AG08396 (cell line): ENCODE measurements at regions not wholly inside any gene's neighbourhood (a gene's known extent, or its start where the extent isn't known, plus 50 kb on each side); places are given as distances from the start of the nearest gene placed in this dataset.
"Not testable (repeated sequence)": the region's sequence is repeated elsewhere in the genome, so short reads cannot be mapped to it uniquely, and the experiment has no call there.

Experiments used
- DNase-seq: peaks from one replicate; pipeline ENCODE4 v3.0.0; 2012; ENCODE audit warnings: low spot score, mixed read lengths

DNA sequence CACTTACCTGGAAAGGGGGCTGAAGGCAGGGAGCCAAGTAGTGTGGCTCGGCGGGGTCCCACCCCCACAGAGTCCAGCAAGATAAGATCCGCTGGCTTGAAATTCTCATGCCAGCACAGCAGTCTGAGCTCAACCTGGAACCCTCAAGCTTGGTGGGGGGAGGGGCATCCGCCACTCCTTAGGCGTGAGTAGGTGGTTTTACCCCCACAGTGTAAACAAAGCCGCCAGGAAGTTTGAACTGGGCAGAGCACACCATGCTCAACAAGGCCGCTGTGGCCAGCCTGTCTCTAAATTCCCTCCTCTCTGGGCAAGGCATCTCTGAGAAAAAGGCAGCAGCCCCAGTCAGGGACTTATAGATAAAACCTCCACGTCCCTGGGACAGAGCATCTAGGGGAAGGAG, 156.3 kb downstream of the KBTBD8 start:
- DNase-seq = no peak

DNA sequence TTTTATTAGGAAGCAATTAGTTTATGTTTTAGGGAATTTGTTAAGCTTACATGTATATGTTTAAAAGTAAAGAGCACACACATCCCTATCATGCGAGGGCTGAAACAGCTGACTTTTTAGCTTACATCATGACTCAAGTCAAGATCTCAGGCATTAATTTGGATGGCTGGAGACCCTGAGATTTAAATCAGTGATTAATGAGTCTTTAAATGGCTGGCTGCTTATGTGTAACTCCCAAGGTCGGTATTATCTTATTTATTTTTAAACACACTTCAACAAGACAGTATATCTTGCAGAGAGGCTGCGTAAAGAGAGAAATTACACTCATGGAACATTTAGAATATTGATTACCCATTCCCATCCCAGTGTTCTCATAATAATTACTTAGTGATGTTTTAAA, 169.4 kb downstream of the KBTBD8 start:
- no peak for DNase-seq

DNA sequence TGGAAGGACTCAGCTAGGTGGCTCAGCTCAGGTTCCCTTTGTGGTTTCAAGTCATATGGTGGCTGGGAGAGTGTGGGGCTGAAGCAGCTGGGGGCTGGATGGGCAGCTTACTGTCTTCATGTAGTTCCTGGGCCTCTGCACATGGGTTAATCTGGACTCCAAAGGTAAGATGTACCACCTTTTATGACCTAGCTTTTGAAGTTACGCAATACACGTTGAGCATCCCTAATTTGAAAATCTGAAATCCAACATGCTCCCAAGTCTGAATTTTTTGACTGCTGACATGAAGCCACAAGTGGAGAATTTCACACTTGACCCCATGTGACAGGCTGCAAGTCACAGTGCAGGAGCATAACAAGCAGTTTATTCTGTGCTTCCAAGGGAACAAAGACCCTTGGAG, 173.7 kb downstream of the KBTBD8 start:
- no peak for DNase-seq

DNA sequence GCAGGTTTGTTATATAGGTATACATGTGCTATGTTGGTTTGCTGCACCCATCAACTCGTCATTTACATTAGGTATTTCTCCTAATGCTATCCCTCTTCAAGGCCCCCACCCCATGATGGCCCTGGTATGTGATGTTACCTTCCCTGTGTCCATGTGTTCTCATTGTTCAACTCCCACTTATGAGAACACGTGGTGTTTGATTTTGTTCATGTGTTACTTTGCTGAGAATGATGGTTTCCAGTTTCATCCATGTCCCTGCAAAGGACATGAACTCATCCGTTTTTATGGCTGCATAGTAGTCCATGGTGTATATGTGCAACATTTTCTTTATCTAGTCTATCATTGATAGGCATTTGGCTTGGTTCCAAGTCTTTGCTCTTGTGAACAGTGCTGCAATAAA, 175.0 kb downstream of the KBTBD8 start:
- DNase-seq = not testable (repeated sequence)

DNA sequence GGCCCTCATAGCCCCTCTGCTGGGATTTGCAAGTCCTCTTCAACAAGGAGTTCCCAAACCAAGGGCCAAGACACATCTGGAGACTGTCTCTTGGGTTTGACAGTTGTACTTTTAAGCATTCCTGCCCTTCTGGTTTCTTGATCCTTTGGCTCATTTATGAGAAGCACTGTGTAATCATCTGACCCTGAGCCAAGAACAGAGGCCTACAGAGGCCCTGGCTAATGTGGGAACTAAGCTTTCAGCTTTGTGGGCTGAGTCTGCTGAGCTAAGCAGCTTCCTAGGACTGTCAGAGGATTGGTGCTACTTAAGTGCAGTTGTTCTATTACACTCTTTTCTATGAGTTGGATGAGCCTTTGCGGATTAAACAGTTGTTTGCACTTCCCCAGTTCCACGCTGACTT, 178.3 kb downstream of the KBTBD8 start:
- peak; percentile 8 for DNase-seq

DNA sequence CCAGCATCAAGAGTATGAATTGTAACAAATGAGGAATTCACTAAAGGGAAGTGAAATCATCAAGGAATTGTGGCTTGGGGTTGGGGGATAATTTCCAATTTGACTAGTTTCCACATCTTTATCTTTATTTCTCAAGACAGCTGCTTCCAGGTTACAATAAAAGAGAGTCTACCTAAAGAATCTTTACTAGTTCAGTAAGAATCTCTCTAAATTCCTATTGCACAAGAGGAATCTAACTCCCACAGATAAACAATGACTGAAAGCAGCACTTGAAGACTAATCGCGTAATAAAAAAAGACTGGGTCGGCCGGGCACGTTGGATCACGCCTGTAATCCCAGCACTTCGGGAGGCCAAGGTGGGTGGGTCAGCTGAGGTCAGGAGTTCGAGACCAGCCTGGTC, 194.4 kb downstream of the KBTBD8 start:
- no peak for DNase-seq

DNA sequence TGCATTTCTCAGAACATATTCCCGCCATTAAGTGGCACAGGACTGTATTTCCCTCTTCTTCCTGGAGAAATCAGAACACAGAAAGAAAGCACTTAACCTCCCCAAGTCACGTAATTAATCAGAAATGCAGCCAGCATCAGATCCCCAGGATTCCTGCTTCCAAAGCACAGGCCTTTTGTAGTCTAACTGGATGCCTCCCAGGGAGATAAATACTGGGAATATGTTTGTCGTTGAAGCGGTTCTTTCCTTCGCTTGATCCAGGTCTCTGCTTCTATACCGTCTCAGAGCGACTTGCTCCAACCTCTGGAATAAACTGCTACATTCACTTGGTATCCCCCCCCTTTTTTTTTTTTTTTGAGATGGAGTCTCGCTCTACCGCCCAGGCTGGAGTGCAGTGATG, 198.6 kb downstream of the KBTBD8 start:
- DNase-seq = no peak

DNA sequence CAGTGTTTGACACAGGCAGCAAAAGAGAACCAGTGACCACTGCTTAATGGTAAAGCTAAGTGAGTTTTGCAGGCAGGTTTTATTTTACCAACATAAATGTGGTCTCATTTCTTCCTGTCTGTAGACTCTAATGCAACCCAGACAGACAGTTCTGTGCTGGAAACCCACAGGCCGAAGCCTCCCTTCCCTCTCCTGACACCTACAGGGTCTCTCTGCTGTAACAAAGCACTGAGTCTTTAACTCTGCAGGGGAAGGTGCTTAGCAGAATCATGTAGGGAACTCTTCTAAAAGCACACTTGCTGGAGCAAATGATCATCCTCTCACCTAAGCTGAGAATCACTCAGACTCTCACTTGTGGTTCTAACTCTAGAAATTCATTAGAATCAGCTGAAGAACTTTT, 200.3 kb downstream of the KBTBD8 start:
- DNase-seq = no peak

DNA sequence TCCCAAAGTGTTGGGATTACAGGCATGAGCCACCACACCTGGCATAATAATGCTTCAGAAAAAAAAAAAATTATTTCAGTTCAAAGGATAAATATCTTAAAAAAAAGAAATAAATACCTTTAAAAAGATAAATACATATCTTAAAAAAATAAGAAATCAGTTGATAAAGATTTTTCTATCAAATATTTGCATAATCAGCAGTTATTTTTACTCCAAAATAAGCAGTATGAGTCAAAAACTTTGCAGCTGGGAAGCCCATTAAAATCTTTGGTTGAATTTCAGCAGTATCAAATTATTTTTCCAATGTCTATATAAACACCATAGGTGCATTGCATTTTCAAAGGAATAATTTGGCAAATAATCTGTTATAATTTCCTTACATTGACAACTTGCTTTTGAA, 202.5 kb downstream of the KBTBD8 start:
- DNase-seq = no peak

DNA sequence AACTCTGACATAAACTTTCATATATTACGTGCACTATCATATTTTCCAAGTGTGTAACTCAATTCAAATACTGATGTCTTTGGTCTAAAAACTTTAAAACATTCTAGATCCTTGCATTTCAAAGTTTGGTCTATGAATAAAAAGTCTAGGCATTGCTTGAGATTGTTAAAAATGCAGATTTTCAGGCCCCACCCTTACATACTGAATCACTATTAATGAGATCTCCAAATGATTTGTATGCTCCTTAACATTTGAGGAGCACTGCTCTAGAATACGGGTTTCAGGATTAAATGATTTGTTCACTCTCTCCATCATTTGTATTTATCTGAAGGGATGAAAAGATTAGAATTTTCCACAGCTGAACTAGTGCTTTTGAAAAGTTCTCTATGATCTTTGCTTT, 202.9 kb downstream of the KBTBD8 start:
- no peak for DNase-seq

DNA sequence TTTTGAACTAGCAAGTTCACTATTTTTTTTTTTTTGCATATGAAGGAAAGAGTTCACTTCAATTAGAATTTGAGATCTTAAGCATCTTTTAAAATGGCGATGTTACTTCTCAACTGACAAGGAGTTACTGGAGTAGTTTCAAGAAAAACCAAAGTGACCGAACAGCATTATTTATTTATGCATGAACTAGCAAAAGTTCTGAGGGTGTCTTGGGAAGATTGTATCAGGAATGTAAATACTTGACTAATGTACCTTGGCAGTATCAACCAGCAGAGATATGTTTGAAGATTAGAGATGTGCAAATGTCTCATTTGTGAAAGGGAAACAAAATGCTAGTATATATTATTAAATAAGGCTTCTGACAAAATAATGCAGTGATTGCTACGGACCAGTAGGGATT, 203.9 kb downstream of the KBTBD8 start:
- no peak for DNase-seq

DNA sequence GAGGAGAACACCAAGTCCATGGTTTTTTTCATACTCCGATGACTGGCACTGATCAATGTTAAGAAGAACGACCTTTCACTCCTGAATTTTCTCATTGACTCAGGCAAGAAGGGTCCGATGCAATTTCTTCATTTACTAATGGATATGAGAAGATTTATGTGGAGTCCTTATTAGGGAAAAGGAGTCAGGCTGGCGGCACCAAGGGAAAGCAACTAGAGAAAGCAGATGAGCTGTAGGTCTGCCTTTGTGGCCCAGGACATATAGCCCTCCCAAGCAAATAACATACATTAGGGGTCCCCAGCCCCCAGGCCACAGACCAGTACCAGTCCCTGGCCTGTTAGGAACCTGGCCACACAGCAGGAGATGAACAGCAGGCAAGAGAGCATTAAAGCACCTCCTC, 206.8 kb downstream of the KBTBD8 start:
- no peak for DNase-seq

DNA sequence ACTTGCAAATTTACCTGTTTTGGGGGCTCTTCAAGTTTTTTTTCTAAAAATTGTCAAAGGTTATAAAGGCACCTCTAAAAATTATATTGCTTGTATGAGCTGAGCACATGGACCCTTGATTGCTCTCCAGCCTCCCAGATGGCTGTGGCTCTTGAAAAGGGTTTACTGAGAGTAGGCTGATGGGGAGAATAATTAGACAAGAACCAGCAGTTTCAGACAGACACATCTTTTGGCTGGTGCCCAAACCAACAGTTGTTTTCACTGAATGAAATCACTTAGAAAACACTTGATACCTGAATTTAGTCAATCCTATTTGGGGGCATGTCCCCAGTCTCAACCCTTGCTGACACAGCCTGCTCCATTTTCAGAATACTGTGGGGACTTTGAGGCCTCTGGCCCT, 217.6 kb downstream of the KBTBD8 start:
- no peak for DNase-seq

DNA sequence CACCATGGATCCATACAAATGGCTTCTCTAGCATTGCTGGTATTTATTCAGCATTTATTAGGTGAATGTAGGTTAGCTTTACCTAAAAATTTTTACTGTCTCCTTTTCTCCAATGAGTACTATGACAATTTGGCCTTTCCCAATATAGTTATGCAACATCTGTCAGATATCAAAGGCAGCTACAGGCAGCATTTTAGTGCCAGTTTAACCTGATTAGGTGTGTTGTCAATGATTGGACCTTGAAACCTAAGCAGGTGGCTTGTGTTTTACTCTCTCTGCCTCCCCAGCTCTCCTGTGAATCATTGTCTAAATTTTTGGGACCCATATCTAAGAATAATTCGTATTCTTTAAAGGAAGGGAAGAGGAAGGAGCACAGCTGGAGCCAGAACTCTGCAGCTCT, 228.9 kb downstream of the KBTBD8 start:
- DNase-seq = no peak

DNA sequence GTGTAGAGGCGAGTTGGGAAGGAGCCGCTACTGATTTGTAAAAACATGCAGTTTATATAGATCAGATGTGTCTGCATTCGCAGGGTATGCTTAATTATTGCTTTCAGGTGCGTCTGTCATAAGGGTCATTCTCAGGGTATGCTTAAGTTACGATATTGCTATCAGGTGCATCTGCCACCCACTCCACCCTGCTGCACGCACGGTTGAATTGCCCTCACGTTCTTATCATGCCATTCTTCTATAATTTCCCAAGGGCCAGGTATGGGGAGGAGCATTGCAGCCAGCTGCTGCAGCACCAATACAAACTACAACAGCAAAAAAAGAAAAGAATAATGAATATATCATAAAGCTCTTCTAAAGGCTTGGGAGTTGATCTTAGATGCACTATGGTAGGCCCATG, 230.0 kb downstream of the KBTBD8 start:
- no peak for DNase-seq

DNA sequence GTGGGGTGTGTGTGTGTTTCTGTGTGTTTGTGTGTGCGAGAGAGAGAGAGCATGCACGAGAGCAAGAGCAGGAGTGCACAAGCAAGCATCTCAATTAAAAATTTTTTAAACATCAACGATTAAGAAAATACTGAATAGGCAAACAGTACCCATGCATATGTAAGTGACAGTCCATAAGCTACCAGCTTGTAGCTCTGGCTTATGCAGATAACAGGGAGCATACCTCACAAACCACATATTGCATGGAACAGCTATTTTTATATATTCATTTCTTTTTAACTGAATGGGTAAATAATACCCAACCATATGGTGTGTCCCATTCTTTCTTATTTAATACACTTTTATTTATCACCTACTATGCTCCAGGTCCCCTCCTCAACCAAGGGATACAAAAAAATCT, 234.5 kb downstream of the KBTBD8 start:
- DNase-seq = no peak

DNA sequence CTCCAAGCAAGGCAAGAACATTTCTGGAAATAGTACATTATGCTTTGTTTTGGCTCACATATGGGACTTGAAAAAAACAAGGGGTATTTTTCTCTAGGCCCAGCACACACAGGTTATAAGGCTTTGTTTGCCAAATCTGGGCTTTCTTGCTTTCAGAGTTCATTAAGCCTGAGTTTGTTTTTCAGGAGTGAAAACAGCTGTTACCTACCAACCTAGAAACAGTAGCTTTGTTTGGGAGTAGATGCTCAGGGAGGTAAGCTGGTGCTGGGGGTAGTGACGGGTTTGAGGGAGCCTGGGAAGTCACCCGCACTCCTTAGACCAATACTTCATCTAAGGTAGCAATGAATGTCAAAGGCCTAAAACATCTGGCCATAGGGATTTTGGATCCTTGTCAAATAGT, 241.2 kb downstream of the KBTBD8 start:
- no peak for DNase-seq

DNA sequence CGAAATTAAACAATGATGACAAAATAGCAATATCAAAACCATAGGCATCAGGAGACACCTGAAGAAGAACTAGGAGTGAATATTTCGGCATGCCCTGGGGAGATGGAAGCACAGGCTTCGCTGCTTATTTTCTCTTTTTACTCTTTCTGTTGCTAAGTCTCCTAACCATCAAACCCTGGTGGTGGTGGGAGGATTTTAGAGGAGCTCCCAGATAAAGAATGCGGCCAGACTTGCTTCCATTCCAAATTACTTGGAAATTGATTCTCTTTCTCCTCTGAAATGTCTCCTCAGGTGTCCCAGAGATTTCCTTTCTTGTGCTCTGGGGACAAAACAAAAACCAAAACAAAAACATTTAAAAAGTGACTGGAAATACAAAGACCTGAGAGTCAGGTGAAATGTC, 243.0 kb downstream of the KBTBD8 start:
- no peak for DNase-seq

DNA sequence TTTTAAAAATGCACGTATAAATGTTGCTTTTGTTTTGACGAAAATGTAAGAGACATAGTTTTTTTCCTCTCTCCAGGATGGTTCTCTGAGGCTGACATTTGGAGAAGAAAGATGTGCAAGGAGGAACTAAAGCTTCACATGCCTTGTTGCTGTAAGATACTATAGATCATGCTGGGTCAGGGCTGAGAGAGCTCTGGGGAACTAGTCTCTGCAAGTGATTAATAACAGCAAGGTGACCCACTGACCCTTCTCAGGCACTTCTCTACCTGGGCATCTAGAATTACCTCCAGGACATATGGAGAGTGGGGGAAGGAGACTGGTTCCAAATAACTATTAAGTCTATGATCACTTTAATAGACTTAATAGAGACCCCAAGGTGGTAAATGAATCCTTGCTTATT, 246.0 kb downstream of the KBTBD8 start:
- no peak for DNase-seq

DNA sequence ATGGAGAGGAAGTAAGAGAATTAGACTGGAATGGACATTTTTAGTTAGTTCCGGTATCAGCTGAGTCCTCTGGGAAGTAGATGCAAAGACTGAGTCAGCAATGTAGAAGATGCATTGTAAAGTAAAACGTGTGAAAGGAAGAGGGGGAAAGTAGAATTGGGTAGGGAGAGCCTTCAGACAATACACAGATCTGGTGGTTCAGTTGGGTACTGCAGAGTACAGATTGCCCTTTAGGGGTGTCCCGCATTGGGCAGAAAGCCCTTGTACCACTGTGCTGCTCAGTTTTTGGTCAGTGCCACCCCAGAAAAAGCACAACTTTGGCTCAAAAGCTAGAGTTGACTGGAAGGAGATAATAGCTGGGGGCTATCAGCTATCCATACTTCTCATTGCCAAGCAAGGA, 247.4 kb downstream of the KBTBD8 start:
- DNase-seq = no peak

DNA sequence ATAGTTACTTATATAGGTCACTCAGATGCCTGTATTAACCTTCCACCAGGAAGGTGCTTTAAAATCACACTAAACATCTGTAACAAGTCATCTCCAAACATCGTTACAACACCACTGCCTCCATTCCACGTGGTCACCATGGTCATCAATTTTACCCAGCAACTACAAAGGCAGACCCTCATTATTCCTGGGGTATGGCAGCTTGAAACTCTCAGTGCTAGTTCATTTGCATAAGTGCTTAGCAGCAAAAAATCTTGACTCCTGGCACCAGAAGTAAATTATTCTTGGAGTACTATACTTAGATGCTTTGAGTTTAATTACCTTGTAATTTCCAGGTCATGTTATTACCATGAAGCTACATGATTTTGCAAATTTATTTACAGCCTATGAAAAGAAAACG, 250.6 kb downstream of the KBTBD8 start:
- DNase-seq = no peak

DNA sequence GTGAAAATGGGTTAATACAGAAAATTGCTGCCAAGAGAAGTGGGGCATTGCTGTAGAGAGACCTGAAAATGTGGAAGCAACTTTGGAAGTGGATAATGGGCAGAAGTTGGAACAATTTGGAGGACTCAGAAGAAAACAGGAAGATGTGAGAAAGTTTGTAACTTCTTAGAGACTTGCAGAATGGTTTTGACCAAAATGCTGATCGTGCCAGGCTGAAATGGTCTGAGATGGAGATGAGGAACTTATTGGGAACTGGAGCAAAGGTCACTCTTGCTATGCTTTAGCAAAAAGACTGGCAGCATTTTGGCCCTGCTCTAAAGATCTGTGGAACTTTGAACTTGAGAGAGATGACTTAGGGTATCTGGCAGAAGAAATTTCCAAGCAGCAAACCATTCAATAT, 254.8 kb downstream of the KBTBD8 start:
- DNase-seq = not testable (repeated sequence)

DNA sequence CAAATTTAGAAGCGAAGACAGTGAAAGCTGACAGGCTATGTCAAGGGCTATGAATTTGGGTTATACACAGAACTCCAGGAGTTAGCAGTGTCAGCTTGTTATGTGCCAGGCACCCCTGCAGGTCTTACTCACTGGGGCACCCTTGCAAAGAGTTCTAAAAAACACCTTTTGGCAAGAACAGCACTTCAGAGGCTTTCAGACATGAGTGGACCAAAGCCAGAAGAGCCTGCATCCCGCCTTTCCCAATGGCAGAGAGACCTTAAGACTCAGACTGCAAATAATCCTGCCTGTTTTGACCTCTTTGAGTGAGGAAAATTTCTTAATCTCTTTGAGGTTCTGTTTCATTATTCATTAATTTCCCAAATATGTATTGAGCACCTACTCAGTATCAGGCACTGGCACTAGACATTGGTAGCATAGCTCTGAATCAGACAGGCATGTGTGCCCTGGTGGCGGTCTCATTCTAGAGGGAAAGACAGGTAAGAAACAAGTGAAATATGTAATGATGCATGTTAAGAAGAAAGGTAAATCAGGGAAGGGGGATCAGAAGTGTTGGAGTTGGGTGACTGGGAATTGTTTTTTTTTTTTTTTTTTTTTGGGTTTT, 280.0 kb downstream of the KBTBD8 start:
- no peak for DNase-seq

DNA sequence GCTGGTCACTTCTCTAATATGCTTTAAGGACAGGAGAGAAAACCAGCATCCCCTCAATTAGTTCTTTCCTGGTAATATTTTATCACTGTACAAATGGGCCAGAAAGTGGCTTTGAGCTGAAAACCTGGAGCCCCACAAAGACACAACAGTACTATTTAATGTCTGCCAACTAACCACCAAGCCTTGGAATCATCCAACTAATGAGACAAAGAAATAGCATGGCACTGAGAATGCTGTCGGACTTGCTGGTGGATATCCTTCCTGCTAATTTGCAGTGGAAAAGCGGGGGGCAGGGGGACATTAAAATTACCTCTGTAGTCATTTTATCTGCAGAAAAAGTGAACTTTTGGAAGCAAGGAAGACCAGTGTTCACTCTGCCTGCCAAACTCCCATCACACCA, 288.5 kb downstream of the KBTBD8 start:
- no peak for DNase-seq
